WTC11 (cell line): ENCODE measurements at regions not wholly inside any gene's neighbourhood (a gene's known extent, or its start where the extent isn't known, plus 50 kb on each side); places are given as distances from the start of the nearest gene placed in this dataset.

ENCODE experiments used
- ATAC-seq: fragments of 200-7000 bp; cut with Tn5 transposase; 2 replicates; pipeline ENCODE4 v1.10.0; 2021; ENCODE audit warnings: mild to moderate bottlenecking, moderate library complexity
- CTCF ChIA-PET: fragments of 300-600 bp; sonication (Branson Sonifier 250); formaldehyde crosslinking; loops from one replicate; lab custom pipeline; 2021; ENCODE audit warnings: antibody characterized with exemption; lab: Charles Lee
- POLR2A ChIA-PET: fragments of 350-600 bp; sonication (Branson Sonifier 250); formaldehyde crosslinking; loops from one replicate; lab custom pipeline; 2021; ENCODE audit warnings: antibody characterized with exemption; lab: Charles Lee
- DNase-seq: peaks from one replicate; pipeline ENCODE4 v3.0.0; 2021; ENCODE audit warnings: low spot score
- H3K27ac Mint-ChIP-seq: 2 replicates; pipeline ENCODE4 v1.8.0; 2021; ENCODE audit warnings: mixed read lengths
- H3K27me3 Mint-ChIP-seq: 2 replicates; pipeline ENCODE4 v1.8.0; 2021; ENCODE audit warnings: low read depth, mild to moderate bottlenecking, moderate library complexity, mixed read lengths
- H3K36me3 Mint-ChIP-seq: 2 replicates; pipeline ENCODE4 v1.8.0; 2021; ENCODE audit warnings: mixed read lengths
- H3K4me1 Mint-ChIP-seq: 2 replicates; pipeline ENCODE4 v1.8.0; 2022; ENCODE audit warnings: mixed read lengths
- H3K4me3 Mint-ChIP-seq: 2 replicates; pipeline ENCODE4 v1.8.0; 2021; ENCODE audit warnings: mild to moderate bottlenecking, moderate library complexity, mixed read lengths
- H3K9me3 Mint-ChIP-seq: 2 replicates; pipeline ENCODE4 v1.8.0; 2021; ENCODE audit warnings: mixed read lengths
- ATF1 ChIP-seq: sonication (generic); formaldehyde crosslinking; IDR thresholded peaks from 2 replicates; pipeline ENCODE4 v1.8.1; 2023; ENCODE audit warnings: mild to moderate bottlenecking, moderate library complexity, missing genetic modification reagents
- FOXJ3 ChIP-seq: sonication (generic); formaldehyde crosslinking; IDR thresholded peaks from 2 replicates; pipeline ENCODE4 v1.9.0; 2021; ENCODE audit warnings: missing genetic modification reagents, mild to moderate bottlenecking, borderline replicate concordance
- GRHL2 ChIP-seq: fragments of 250-450 bp; sonication (Bioruptor Pico); IDR thresholded peaks from 2 replicates; pipeline ENCODE4 v1.8.0; 2022; ENCODE audit warnings: mild to moderate bottlenecking, moderate library complexity; ENCODE audit not compliant: insufficient replicate concordance, severe bottlenecking
- HMGA2 ChIP-seq: fragments of 250-450 bp; sonication (Bioruptor Pico); IDR thresholded peaks from 2 replicates; pipeline ENCODE4 v1.4.0; 2021; ENCODE audit warnings: mild to moderate bottlenecking, moderate library complexity
- MYBL2 ChIP-seq: sonication (generic); formaldehyde crosslinking; IDR thresholded peaks from 2 replicates; pipeline ENCODE4 v1.8.1; 2023; ENCODE audit warnings: mild to moderate bottlenecking, moderate library complexity, missing genetic modification reagents
- NFATC4 ChIP-seq: fragments of 250-450 bp; sonication (Bioruptor Pico); IDR thresholded peaks from 2 replicates; pipeline ENCODE4 v1.9.0; 2021; ENCODE audit warnings: mild to moderate bottlenecking
- NFYB ChIP-seq: sonication (generic); formaldehyde crosslinking; conservative IDR thresholded peaks from 2 replicates; pipeline ENCODE4 v1.8.0; 2022; ENCODE audit warnings: low read depth, missing genetic modification reagents
- NR1H2 ChIP-seq: sonication (generic); formaldehyde crosslinking; IDR thresholded peaks from 2 replicates; pipeline ENCODE4 v1.9.0; 2021; ENCODE audit warnings: mild to moderate bottlenecking, moderate library complexity, missing genetic modification reagents
- SOX15 ChIP-seq: fragments of 250-450 bp; sonication (Bioruptor Pico); IDR thresholded peaks from 2 replicates; pipeline ENCODE4 v1.9.0; 2021; ENCODE audit warnings: mild to moderate bottlenecking
- TEAD4 ChIP-seq: sonication (generic); formaldehyde crosslinking; IDR thresholded peaks from 2 replicates; pipeline ENCODE4 v1.8.0; 2022; ENCODE audit warnings: mild to moderate bottlenecking, missing genetic modification reagents
- TP53 ChIP-seq: sonication (generic); formaldehyde crosslinking; IDR thresholded peaks from 2 replicates; pipeline ENCODE4 v1.8.1; 2023; ENCODE audit warnings: mild to moderate bottlenecking, missing genetic modification reagents
- ZNF263 ChIP-seq: sonication (generic); formaldehyde crosslinking; IDR thresholded peaks from 2 replicates; pipeline ENCODE4 v1.8.1; 2022; ENCODE audit warnings: low read depth, mild to moderate bottlenecking, moderate library complexity, missing genetic modification reagents
- ZNF396 ChIP-seq: fragments of 250-450 bp; sonication (Bioruptor Pico); IDR thresholded peaks from 2 replicates; pipeline ENCODE4 v1.8.0; 2021; ENCODE audit warnings: mild to moderate bottlenecking, moderate library complexity, borderline replicate concordance
- ZNF671 ChIP-seq: fragments of 250-450 bp; sonication (Bioruptor Pico); IDR thresholded peaks from 2 replicates; pipeline ENCODE4 v1.8.0; 2021; ENCODE audit warnings: mild to moderate bottlenecking
- TF ChIP-seq, protein P1 (sequence below): sonication (generic); formaldehyde crosslinking; IDR thresholded peaks from 2 replicates; pipeline ENCODE4 v1.8.1; 2023; ENCODE audit warnings: mild to moderate bottlenecking, missing genetic modification reagents, moderate library complexity
- TF ChIP-seq, protein P2 (sequence below): fragments of 250-450 bp; sonication (Bioruptor Pico); IDR thresholded peaks from 2 replicates; pipeline ENCODE4 v2.1.2; 2022; ENCODE audit warnings: mild to moderate bottlenecking, moderate library complexity
- TF ChIP-seq, protein P3 (sequence below): sonication (generic); formaldehyde crosslinking; IDR thresholded peaks from 2 replicates; pipeline ENCODE4 v1.8.1; 2022; ENCODE audit warnings: low read depth, mild to moderate bottlenecking, moderate library complexity, missing genetic modification reagents, borderline replicate concordance
- TF ChIP-seq, protein P4 (sequence below): sonication (generic); formaldehyde crosslinking; IDR thresholded peaks from 2 replicates; pipeline ENCODE4 v1.8.1; 2023; ENCODE audit warnings: mild to moderate bottlenecking, missing genetic modification reagents
- TF ChIP-seq, protein P5 (sequence below): sonication (generic); formaldehyde crosslinking; IDR thresholded peaks from 2 replicates; pipeline ENCODE4 v1.8.0; 2022; ENCODE audit warnings: missing genetic modification reagents
- TF ChIP-seq, protein P6 (sequence below): sonication (generic); formaldehyde crosslinking; IDR thresholded peaks from 2 replicates; pipeline ENCODE4 v1.8.1; 2022; ENCODE audit warnings: missing genetic modification reagents, borderline replicate concordance
- TF ChIP-seq, protein P7 (sequence below): sonication (generic); formaldehyde crosslinking; IDR thresholded peaks from 2 replicates; pipeline ENCODE4 v1.8.0; 2022; ENCODE audit warnings: mild to moderate bottlenecking, missing genetic modification reagents
- TF ChIP-seq, protein P8 (sequence below): fragments of 250-450 bp; sonication (Bioruptor Pico); IDR thresholded peaks from 2 replicates; pipeline ENCODE4 v1.8.0; 2021; ENCODE audit warnings: mild to moderate bottlenecking

DNA sequence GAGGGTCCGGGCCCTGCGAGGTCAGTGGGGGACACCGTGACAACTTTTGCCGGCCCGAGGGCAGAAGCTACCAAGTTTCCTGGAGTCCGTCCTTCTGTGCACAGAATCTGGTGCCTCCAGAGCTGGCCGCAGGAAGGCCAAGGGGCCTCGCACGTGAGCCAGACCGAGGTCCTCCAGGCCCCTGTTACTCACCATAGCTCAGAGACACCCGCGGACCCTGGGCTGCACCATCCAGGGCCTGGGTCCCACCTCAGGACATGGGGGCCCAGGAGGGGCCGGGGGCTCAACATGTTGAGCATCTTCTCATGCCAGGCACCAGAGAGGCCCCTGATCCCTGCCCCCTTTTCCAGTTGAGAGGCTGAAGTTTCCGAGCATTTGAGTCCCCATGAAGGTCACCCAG lies 87.9 kb downstream of the HMX1 start:
- no peaks in the 10 kb centered on the region for H3K9me3 Mint-ChIP-seq
- DNase-seq: no peak
- no peaks in the 10 kb centered on the region for H3K27me3 Mint-ChIP-seq
- ATAC-seq: no peak
- no peaks in the 10 kb centered on the region for H3K36me3 Mint-ChIP-seq
- ChIA-PET POLR2A (no interaction called here), CTCF (interaction anchor here (1.3 kb wide), 1 partner anchor 95 kb away, joined by 6 read pairs; no protein-coding TSS in a partner anchor)
- H3K4me1 Mint-ChIP-seq: no peaks in the 10 kb centered on the region
- no peak for TF ChIP-seq TP53 (CRISPR knock-in tag)
- TF ChIP-seq, protein P1, sequence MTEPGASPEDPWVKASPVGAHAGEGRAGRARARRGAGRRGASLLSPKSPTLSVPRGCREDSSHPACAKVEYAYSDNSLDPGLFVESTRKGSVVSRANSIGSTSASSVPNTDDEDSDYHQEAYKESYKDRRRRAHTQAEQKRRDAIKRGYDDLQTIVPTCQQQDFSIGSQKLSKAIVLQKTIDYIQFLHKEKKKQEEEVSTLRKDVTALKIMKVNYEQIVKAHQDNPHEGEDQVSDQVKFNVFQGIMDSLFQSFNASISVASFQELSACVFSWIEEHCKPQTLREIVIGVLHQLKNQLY (CRISPR knock-in tag): no peak
- TF ChIP-seq, protein P2, sequence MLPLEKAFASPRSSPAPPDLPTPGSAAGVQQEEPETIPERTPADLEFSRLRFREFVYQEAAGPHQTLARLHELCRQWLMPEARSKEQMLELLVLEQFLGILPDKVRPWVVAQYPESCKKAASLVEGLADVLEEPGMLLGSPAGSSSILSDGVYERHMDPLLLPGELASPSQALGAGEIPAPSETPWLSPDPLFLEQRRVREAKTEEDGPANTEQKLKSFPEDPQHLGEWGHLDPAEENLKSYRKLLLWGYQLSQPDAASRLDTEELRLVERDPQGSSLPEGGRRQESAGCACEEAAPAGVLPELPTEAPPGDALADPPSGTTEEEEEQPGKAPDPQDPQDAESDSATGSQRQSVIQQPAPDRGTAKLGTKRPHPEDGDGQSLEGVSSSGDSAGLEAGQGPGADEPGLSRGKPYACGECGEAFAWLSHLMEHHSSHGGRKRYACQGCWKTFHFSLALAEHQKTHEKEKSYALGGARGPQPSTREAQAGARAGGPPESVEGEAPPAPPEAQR: no peak
- no peak for TF ChIP-seq NR1H2 (CRISPR knock-in tag)
- TF ChIP-seq, protein P3, sequence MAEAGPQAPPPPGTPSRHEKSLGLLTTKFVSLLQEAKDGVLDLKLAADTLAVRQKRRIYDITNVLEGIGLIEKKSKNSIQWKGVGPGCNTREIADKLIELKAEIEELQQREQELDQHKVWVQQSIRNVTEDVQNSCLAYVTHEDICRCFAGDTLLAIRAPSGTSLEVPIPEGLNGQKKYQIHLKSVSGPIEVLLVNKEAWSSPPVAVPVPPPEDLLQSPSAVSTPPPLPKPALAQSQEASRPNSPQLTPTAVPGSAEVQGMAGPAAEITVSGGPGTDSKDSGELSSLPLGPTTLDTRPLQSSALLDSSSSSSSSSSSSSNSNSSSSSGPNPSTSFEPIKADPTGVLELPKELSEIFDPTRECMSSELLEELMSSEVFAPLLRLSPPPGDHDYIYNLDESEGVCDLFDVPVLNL (CRISPR knock-in tag): no peak
- no peak for TF ChIP-seq TEAD4 (CRISPR knock-in tag)
- TF ChIP-seq ZNF671 (CRISPR knock-in tag): no peak
- no peak for TF ChIP-seq NFATC4 (CRISPR knock-in tag)
- no peak for TF ChIP-seq ZNF396 (CRISPR knock-in tag)
- TF ChIP-seq, protein P4, sequence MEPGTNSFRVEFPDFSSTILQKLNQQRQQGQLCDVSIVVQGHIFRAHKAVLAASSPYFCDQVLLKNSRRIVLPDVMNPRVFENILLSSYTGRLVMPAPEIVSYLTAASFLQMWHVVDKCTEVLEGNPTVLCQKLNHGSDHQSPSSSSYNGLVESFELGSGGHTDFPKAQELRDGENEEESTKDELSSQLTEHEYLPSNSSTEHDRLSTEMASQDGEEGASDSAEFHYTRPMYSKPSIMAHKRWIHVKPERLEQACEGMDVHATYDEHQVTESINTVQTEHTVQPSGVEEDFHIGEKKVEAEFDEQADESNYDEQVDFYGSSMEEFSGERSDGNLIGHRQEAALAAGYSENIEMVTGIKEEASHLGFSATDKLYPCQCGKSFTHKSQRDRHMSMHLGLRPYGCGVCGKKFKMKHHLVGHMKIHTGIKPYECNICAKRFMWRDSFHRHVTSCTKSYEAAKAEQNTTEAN (CRISPR knock-in tag): no peak
- no peak for TF ChIP-seq FOXJ3 (CRISPR knock-in tag)
- TF ChIP-seq, protein P5, sequence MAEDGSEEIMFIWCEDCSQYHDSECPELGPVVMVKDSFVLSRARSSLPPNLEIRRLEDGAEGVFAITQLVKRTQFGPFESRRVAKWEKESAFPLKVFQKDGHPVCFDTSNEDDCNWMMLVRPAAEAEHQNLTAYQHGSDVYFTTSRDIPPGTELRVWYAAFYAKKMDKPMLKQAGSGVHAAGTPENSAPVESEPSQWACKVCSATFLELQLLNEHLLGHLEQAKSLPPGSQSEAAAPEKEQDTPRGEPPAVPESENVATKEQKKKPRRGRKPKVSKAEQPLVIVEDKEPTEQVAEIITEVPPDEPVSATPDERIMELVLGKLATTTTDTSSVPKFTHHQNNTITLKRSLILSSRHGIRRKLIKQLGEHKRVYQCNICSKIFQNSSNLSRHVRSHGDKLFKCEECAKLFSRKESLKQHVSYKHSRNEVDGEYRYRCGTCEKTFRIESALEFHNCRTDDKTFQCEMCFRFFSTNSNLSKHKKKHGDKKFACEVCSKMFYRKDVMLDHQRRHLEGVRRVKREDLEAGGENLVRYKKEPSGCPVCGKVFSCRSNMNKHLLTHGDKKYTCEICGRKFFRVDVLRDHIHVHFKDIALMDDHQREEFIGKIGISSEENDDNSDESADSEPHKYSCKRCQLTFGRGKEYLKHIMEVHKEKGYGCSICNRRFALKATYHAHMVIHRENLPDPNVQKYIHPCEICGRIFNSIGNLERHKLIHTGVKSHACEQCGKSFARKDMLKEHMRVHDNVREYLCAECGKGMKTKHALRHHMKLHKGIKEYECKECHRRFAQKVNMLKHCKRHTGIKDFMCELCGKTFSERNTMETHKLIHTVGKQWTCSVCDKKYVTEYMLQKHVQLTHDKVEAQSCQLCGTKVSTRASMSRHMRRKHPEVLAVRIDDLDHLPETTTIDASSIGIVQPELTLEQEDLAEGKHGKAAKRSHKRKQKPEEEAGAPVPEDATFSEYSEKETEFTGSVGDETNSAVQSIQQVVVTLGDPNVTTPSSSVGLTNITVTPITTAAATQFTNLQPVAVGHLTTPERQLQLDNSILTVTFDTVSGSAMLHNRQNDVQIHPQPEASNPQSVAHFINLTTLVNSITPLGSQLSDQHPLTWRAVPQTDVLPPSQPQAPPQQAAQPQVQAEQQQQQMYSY (CRISPR knock-in tag): no peak
- no peak overlapping the region for H3K4me3 Mint-ChIP-seq
- H3K27ac Mint-ChIP-seq: no peak overlapping the region

DNA sequence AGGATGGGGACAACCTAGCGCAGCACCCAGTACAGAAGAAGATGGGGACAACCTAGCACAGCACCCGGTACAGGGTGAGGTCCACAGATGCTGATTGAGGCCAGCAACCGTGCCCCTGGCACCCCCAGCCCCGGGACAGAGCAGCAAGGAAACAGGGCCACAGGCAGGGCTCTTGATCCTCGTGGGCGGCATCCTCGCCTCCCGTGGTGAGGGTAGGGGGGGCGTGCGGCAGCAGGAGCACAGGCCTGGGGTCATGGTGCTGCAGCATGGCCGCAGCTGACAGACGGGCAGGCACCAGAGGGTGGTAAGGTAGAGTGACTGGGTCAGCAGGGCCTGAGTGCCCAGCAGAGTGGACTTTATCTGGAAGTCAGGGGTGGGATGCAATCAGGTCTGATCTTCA lies 89.5 kb downstream of the HMX1 start:
- Mint-ChIP-seq H3K27ac (no peak overlapping the region), H3K27me3 (no peaks in the 10 kb centered on the region), H3K4me1 (no peaks in the 10 kb centered on the region), H3K36me3 (no peaks in the 10 kb centered on the region), H3K9me3 (no peaks in the 10 kb centered on the region), H3K4me3 (no peak overlapping the region)
- CTCF ChIA-PET: interaction anchor here (1.0 kb wide), 1 partner anchor 11 kb away, joined by 3 read pairs; no protein-coding TSS in a partner anchor
- POLR2A ChIA-PET: no interaction called here
- DNase-seq (no peak), ATAC-seq (no peak)
- TF ChIP-seq HMGA2 (CRISPR knock-in tag) (no peak), ATF1 (CRISPR knock-in tag) (no peak), NFYB (CRISPR knock-in tag) (no peak), SOX15 (CRISPR knock-in tag) (no peak), ZNF263 (no peak), GRHL2 (CRISPR knock-in tag) (no peak), MYBL2 (CRISPR knock-in tag) (no peak)
- TF ChIP-seq, protein P6, sequence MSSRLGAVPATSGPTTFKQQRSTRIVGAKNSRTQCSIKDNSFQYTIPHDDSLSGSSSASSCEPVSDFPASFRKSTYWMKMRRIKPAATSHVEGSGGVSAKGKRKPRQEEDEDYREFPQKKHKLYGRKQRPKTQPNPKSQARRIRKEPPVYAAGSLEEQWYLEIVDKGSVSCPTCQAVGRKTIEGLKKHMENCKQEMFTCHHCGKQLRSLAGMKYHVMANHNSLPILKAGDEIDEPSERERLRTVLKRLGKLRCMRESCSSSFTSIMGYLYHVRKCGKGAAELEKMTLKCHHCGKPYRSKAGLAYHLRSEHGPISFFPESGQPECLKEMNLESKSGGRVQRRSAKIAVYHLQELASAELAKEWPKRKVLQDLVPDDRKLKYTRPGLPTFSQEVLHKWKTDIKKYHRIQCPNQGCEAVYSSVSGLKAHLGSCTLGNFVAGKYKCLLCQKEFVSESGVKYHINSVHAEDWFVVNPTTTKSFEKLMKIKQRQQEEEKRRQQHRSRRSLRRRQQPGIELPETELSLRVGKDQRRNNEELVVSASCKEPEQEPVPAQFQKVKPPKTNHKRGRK (CRISPR knock-in tag): no peak
- TF ChIP-seq, protein P7, sequence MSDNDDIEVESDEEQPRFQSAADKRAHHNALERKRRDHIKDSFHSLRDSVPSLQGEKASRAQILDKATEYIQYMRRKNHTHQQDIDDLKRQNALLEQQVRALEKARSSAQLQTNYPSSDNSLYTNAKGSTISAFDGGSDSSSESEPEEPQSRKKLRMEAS (CRISPR knock-in tag): no peak
- TF ChIP-seq, protein P8, sequence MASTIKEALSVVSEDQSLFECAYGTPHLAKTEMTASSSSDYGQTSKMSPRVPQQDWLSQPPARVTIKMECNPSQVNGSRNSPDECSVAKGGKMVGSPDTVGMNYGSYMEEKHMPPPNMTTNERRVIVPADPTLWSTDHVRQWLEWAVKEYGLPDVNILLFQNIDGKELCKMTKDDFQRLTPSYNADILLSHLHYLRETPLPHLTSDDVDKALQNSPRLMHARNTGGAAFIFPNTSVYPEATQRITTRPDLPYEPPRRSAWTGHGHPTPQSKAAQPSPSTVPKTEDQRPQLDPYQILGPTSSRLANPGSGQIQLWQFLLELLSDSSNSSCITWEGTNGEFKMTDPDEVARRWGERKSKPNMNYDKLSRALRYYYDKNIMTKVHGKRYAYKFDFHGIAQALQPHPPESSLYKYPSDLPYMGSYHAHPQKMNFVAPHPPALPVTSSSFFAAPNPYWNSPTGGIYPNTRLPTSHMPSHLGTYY (CRISPR knock-in tag): no peak
- TF ChIP-seq, protein P2: no peak
